ENCODE measurements at regions not wholly inside any gene's neighbourhood (a gene's known extent, or its start where the extent isn't known, plus 50 kb on each side); places are given as distances from the start of the nearest gene placed in this dataset.

DNA sequence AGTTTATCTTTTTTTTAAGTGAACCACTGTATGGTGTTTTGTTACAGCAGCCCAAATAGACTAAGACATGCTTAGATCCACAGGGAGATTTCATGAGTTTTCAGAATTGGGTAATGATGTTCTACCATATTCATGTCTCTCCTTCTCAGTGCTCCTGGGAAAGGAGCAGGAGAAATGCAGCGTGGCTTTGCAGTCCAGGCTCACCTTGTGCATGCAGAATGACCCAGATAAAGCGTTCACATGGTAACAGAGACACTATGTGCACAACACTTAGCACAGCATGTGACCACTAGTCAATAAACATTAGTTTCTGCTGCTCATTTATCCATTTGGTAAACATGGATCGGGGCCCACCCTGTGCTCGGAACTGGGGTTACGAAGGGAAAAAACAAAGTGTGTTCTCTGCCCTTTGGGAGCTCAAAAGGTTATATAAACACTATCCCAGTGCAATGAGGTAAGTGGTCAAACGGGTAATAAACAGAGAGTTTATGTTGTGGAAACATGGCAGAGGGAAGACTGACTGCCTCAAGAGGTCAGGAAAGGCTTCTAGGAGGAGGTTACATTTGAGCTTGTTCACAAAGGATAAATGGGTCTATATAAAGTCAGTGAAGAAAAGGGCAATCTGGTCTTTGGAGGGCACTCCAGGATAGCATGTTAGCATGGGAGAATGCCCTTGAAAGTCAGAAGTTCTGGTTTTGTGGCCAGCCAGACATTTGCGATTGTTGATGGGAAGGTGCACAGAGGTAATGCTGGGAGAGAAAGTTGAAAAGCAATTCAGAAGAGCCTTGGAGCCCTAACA lies 299.2 kb downstream of the TDRD15 start (continued):
- TF ChIP-seq, protein P1, sequence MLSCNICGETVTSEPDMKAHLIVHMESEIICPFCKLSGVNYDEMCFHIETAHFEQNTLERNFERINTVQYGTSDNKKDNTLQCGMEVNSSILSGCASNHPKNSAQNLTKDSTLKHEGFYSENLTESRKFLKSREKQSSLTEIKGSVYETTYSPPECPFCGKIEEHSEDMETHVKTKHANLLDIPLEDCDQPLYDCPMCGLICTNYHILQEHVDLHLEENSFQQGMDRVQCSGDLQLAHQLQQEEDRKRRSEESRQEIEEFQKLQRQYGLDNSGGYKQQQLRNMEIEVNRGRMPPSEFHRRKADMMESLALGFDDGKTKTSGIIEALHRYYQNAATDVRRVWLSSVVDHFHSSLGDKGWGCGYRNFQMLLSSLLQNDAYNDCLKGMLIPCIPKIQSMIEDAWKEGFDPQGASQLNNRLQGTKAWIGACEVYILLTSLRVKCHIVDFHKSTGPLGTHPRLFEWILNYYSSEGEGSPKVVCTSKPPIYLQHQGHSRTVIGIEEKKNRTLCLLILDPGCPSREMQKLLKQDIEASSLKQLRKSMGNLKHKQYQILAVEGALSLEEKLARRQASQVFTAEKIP (CRISPR knock-in tag; IDR thresholded peaks at IDR 0.05; ENCODE audit: borderline replicate concordance), result no peak
- no peak for TF ChIP-seq ZC3H4 (CRISPR knock-in tag; IDR thresholded peaks at IDR 0.05; ENCODE audit: borderline replicate concordance)
- TF ChIP-seq ELK4 (CRISPR knock-in tag; IDR thresholded peaks at IDR 0.05; ENCODE audit: borderline replicate concordance), result no peak
- TF ChIP-seq CBX5 (CRISPR knock-in tag; IDR thresholded peaks at IDR 0.05; ENCODE audit: borderline replicate concordance), result no peak
- TF ChIP-seq POGZ (CRISPR knock-in tag; IDR thresholded peaks at IDR 0.05), result peak; percentile 61; the same call in 1 of the 2 replicates
- TF ChIP-seq KMT2A (CRISPR knock-in tag; IDR thresholded peaks at IDR 0.05), result no peak
- no peak for TF ChIP-seq TGIF2 (CRISPR knock-in tag; IDR thresholded peaks at IDR 0.05)
- TF ChIP-seq, protein P2, sequence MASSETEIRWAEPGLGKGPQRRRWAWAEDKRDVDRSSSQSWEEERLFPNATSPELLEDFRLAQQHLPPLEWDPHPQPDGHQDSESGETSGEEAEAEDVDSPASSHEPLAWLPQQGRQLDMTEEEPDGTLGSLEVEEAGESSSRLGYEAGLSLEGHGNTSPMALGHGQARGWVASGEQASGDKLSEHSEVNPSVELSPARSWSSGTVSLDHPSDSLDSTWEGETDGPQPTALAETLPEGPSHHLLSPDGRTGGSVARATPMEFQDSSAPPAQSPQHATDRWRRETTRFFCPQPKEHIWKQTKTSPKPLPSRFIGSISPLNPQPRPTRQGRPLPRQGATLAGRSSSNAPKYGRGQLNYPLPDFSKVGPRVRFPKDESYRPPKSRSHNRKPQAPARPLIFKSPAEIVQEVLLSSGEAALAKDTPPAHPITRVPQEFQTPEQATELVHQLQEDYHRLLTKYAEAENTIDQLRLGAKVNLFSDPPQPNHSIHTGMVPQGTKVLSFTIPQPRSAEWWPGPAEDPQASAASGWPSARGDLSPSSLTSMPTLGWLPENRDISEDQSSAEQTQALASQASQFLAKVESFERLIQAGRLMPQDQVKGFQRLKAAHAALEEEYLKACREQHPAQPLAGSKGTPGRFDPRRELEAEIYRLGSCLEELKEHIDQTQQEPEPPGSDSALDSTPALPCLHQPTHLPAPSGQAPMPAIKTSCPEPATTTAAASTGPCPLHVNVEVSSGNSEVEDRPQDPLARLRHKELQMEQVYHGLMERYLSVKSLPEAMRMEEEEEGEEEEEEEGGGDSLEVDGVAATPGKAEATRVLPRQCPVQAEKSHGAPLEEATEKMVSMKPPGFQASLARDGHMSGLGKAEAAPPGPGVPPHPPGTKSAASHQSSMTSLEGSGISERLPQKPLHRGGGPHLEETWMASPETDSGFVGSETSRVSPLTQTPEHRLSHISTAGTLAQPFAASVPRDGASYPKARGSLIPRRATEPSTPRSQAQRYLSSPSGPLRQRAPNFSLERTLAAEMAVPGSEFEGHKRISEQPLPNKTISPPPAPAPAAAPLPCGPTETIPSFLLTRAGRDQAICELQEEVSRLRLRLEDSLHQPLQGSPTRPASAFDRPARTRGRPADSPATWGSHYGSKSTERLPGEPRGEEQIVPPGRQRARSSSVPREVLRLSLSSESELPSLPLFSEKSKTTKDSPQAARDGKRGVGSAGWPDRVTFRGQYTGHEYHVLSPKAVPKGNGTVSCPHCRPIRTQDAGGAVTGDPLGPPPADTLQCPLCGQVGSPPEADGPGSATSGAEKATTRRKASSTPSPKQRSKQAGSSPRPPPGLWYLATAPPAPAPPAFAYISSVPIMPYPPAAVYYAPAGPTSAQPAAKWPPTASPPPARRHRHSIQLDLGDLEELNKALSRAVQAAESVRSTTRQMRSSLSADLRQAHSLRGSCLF (CRISPR knock-in tag; IDR thresholded peaks at IDR 0.05; ENCODE audit: borderline replicate concordance), result no peak
- no peak for TF ChIP-seq NBN (conservative IDR thresholded peaks at IDR 0.05)
- no peak for TF ChIP-seq ZNF776 (CRISPR knock-in tag; IDR thresholded peaks at IDR 0.05)
- TF ChIP-seq, protein P3, sequence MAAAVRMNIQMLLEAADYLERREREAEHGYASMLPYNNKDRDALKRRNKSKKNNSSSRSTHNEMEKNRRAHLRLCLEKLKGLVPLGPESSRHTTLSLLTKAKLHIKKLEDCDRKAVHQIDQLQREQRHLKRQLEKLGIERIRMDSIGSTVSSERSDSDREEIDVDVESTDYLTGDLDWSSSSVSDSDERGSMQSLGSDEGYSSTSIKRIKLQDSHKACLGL (CRISPR knock-in tag; IDR thresholded peaks at IDR 0.05), result no peak
- TF ChIP-seq RBM39 (IDR thresholded peaks at IDR 0.05; ENCODE audit: low read depth, low read length, poor library complexity, severe bottlenecking), result no peak
- no peak for TF ChIP-seq ZNF251 (CRISPR knock-in tag; IDR thresholded peaks at IDR 0.05)
- TF ChIP-seq TBX3 (IDR thresholded peaks at IDR 0.05; ENCODE audit: borderline replicate concordance), result peak; percentile 35; the same call in 1 of the 2 replicates
- TF ChIP-seq, protein P4, sequence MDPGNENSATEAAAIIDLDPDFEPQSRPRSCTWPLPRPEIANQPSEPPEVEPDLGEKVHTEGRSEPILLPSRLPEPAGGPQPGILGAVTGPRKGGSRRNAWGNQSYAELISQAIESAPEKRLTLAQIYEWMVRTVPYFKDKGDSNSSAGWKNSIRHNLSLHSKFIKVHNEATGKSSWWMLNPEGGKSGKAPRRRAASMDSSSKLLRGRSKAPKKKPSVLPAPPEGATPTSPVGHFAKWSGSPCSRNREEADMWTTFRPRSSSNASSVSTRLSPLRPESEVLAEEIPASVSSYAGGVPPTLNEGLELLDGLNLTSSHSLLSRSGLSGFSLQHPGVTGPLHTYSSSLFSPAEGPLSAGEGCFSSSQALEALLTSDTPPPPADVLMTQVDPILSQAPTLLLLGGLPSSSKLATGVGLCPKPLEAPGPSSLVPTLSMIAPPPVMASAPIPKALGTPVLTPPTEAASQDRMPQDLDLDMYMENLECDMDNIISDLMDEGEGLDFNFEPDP (CRISPR knock-in tag; conservative IDR thresholded peaks at IDR 0.05), result no peak
- TF ChIP-seq, protein P5, sequence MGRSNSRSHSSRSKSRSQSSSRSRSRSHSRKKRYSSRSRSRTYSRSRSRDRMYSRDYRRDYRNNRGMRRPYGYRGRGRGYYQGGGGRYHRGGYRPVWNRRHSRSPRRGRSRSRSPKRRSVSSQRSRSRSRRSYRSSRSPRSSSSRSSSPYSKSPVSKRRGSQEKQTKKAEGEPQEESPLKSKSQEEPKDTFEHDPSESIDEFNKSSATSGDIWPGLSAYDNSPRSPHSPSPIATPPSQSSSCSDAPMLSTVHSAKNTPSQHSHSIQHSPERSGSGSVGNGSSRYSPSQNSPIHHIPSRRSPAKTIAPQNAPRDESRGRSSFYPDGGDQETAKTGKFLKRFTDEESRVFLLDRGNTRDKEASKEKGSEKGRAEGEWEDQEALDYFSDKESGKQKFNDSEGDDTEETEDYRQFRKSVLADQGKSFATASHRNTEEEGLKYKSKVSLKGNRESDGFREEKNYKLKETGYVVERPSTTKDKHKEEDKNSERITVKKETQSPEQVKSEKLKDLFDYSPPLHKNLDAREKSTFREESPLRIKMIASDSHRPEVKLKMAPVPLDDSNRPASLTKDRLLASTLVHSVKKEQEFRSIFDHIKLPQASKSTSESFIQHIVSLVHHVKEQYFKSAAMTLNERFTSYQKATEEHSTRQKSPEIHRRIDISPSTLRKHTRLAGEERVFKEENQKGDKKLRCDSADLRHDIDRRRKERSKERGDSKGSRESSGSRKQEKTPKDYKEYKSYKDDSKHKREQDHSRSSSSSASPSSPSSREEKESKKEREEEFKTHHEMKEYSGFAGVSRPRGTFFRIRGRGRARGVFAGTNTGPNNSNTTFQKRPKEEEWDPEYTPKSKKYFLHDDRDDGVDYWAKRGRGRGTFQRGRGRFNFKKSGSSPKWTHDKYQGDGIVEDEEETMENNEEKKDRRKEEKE (IDR thresholded peaks at IDR 0.05), result no peak

Data from HepG2 (cell line).